ENCODE measurements at regions not wholly inside any gene's neighbourhood (a gene's known extent, or its start where the extent isn't known, plus 50 kb on each side); places are given as distances from the start of the nearest gene placed in this dataset.
A peak's percentile ranks its signal among the peaks of the same experiment; 100 is the strongest.

GRCh38 chr7:23981314-23981713, 271.3 kb downstream of the STK31 start:
- Histone ChIP-seq H3K79me2 (ENCODE audit: control insufficient read depth, insufficient read depth, low read length, poor library complexity) (no peaks in the 10 kb centered on the region), H4K12ac (ENCODE audit: low read depth, low read length) (no peak overlapping the region), H3K9me3 (ENCODE audit: insufficient read depth, low read depth, low read length) (peaks cover 3% of the 10 kb centered on the region), H3K23ac (ENCODE audit: low read length) (no peak overlapping the region), H2BK5ac (ENCODE audit: low read depth, low read length, poor library complexity) (no peak overlapping the region), H3K4me1 (ENCODE audit: control insufficient read depth in 1 of 2, insufficient read depth in 2 of 2, low read length in 2 of 2) (peaks cover 0 to 4% of the 10 kb centered on the region in 2 experiments), H4K91ac (ENCODE audit: low read depth, low read length) (no peak overlapping the region), H2AK5ac (ENCODE audit: low read length) (no peak overlapping the region), H4K8ac (ENCODE audit: low read depth, low read length) (no peak overlapping the region), H3K79me1 (ENCODE audit: low read length) (no peaks in the 10 kb centered on the region), H3K4me2 (ENCODE audit: low read length) (no peak overlapping the region), H3K27me3 (ENCODE audit: insufficient read depth, low read length) (no peaks in the 10 kb centered on the region), H3K36me3 (ENCODE audit: control insufficient read depth in 1 of 2, insufficient read depth in 2 of 2, low read length in 2 of 2) (no peaks in the 10 kb centered on the region), H2BK120ac (ENCODE audit: insufficient read depth, low read length, poor library complexity) (no peak overlapping the region), H2BK12ac (ENCODE audit: low read length) (no peak overlapping the region), H3K4ac (ENCODE audit: low read depth, low read length) (no peak overlapping the region), H3K27ac (ENCODE audit: low read depth, low read length) (no peak overlapping the region), H3K4me3 (ENCODE audit: low read depth, low read length) (no peak overlapping the region), H3K14ac (ENCODE audit: low read length) (no peak overlapping the region), H2AFZ (ENCODE audit: insufficient read depth, low read length, poor library complexity) (no peak overlapping the region), H3K9ac (ENCODE audit: low read length) (no peak overlapping the region), H3K18ac (ENCODE audit: low read length) (no peak overlapping the region)
- no CpG with 5 or more reads among the region's 1 CpG for WGBS (ENCODE audit: extremely low coverage, insufficient coverage, insufficient read length)
- peak in 1 of 2 donors; percentile 19 for DNase-seq

DNA sequence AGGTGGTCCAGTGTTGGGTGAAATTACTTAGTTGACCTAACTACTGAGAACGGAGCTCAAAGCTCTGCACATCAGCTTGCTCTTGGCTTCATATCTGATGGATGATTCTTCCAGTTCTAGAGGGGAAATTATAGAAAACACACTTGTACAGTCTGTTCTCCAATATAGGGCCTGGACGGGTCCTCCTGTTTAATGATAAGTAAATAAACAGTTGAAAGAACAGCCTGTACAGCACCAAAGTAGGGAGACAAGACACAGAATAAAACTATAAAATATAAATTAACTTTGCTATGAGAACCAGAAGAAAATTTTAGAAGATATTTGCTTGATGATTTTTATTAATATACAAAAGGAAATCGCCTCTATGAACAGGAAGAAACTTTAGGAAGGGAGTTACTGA, 271.7 kb downstream of the STK31 start:
- Histone ChIP-seq H3K27me3 (ENCODE audit: insufficient read depth, low read length) (no peaks in the 10 kb centered on the region), H3K79me1 (ENCODE audit: low read length) (no peaks in the 10 kb centered on the region)
- no CpG with 5 or more reads among the region's 3 CpGs for WGBS (ENCODE audit: extremely low coverage, insufficient coverage, insufficient read length)

DNA sequence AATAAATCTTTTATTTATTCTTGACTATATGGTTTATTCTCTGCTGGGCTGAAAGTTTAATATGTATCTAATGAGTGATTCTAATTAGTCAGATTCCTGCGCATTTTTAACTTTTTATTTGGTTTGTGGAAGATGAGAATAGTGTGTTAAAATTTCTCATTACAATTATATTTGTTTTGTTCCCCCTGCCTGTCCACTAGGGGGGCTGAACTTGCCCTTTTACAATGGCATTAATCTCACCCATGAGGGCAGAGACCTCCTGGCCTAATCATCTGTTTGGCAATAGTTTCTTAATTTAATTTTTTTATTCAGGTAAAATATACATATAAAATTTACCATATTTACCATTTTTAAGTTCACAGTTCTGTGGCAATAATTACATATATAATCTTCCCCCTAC, 278.5 kb upstream of the NPY start:
- Histone ChIP-seq H3K4me3 (ENCODE audit: low read depth, low read length) (no peak overlapping the region), H4K12ac (ENCODE audit: low read depth, low read length) (no peak overlapping the region), H3K79me2 (ENCODE audit: control insufficient read depth, insufficient read depth, low read length, poor library complexity) (no peaks in the 10 kb centered on the region), H4K91ac (ENCODE audit: low read depth, low read length) (no peak overlapping the region), H3K79me1 (ENCODE audit: low read length) (no peaks in the 10 kb centered on the region), H4K8ac (ENCODE audit: low read depth, low read length) (no peak overlapping the region), H3K36me3 (ENCODE audit: control insufficient read depth in 1 of 2, insufficient read depth in 2 of 2, low read length in 2 of 2) (no peaks in the 10 kb centered on the region), H3K4me1 (ENCODE audit: control insufficient read depth in 1 of 2, insufficient read depth in 2 of 2, low read length in 2 of 2) (no peaks in the 10 kb centered on the region), H2BK5ac (ENCODE audit: low read depth, low read length, poor library complexity) (no peak overlapping the region), H3K27me3 (ENCODE audit: insufficient read depth, low read length) (no peaks in the 10 kb centered on the region), H3K9me3 (ENCODE audit: insufficient read depth, low read depth, low read length) (no peaks in the 10 kb centered on the region), H2AFZ (ENCODE audit: insufficient read depth, low read length, poor library complexity) (no peak overlapping the region), H2BK12ac (ENCODE audit: low read length) (no peak overlapping the region), H3K23ac (ENCODE audit: low read length) (no peak overlapping the region), H3K18ac (ENCODE audit: low read length) (no peak overlapping the region), H3K9ac (ENCODE audit: low read length) (no peak overlapping the region), H3K4me2 (ENCODE audit: low read length) (no peak overlapping the region), H3K4ac (ENCODE audit: low read depth, low read length) (no peak overlapping the region), H3K27ac (ENCODE audit: low read depth, low read length) (no peak overlapping the region), H2AK5ac (ENCODE audit: low read length) (no peak overlapping the region), H2BK120ac (ENCODE audit: insufficient read depth, low read length, poor library complexity) (no peak overlapping the region), H3K14ac (ENCODE audit: low read length) (no peak overlapping the region)
- WGBS (ENCODE audit: extremely low coverage, insufficient coverage, insufficient read length): no CpG with 5 or more reads among the region's 1 CpG
- no peak for DNase-seq

More for the DNA sequence above, 271.7 kb downstream of the STK31 start:
- Histone ChIP-seq H2AK5ac (ENCODE audit: low read length) (no peak overlapping the region), H3K23ac (ENCODE audit: low read length) (no peak overlapping the region), H2AFZ (ENCODE audit: insufficient read depth, low read length, poor library complexity) (no peak overlapping the region), H3K27ac (ENCODE audit: low read depth, low read length) (no peak overlapping the region), H3K4me2 (ENCODE audit: low read length) (no peak overlapping the region), H3K4ac (ENCODE audit: low read depth, low read length) (no peak overlapping the region), H3K4me1 (ENCODE audit: control insufficient read depth in 1 of 2, insufficient read depth in 2 of 2, low read length in 2 of 2) (peaks cover 0 to 4% of the 10 kb centered on the region in 2 experiments), H3K9ac (ENCODE audit: low read length) (no peak overlapping the region), H3K4me3 (ENCODE audit: low read depth, low read length) (no peak overlapping the region), H4K91ac (ENCODE audit: low read depth, low read length) (no peak overlapping the region), H3K9me3 (ENCODE audit: insufficient read depth, low read depth, low read length) (peaks cover 3% of the 10 kb centered on the region), H3K36me3 (ENCODE audit: control insufficient read depth in 1 of 2, insufficient read depth in 2 of 2, low read length in 2 of 2) (no peaks in the 10 kb centered on the region), H4K12ac (ENCODE audit: low read depth, low read length) (no peak overlapping the region), H3K14ac (ENCODE audit: low read length) (no peak overlapping the region), H4K8ac (ENCODE audit: low read depth, low read length) (no peak overlapping the region), H3K79me2 (ENCODE audit: control insufficient read depth, insufficient read depth, low read length, poor library complexity) (no peaks in the 10 kb centered on the region), H2BK5ac (ENCODE audit: low read depth, low read length, poor library complexity) (no peak overlapping the region), H3K18ac (ENCODE audit: low read length) (no peak overlapping the region), H2BK12ac (ENCODE audit: low read length) (no peak overlapping the region), H2BK120ac (ENCODE audit: insufficient read depth, low read length, poor library complexity) (no peak overlapping the region)
- DNase-seq: no peak

- Histone ChIP-seq H4K12ac (ENCODE audit: low read depth, low read length) (no peak overlapping the region), H2BK120ac (ENCODE audit: insufficient read depth, low read length, poor library complexity) (no peak overlapping the region), H3K4me2 (ENCODE audit: low read length) (no peak overlapping the region), H3K4me1 (ENCODE audit: control insufficient read depth in 1 of 2, insufficient read depth in 2 of 2, low read length in 2 of 2) (no peaks in the 10 kb centered on the region), H4K8ac (ENCODE audit: low read depth, low read length) (no peak overlapping the region), H3K4ac (ENCODE audit: low read depth, low read length) (no peak overlapping the region), H3K9me3 (ENCODE audit: insufficient read depth, low read depth, low read length) (no peaks in the 10 kb centered on the region), H3K79me2 (ENCODE audit: control insufficient read depth, insufficient read depth, low read length, poor library complexity) (no peaks in the 10 kb centered on the region), H3K79me1 (ENCODE audit: low read length) (no peaks in the 10 kb centered on the region), H2BK5ac (ENCODE audit: low read depth, low read length, poor library complexity) (no peak overlapping the region), H3K4me3 (ENCODE audit: low read depth, low read length) (no peak overlapping the region), H2BK12ac (ENCODE audit: low read length) (no peak overlapping the region), H3K9ac (ENCODE audit: low read length) (no peak overlapping the region), H2AFZ (ENCODE audit: insufficient read depth, low read length, poor library complexity) (no peak overlapping the region), H2AK5ac (ENCODE audit: low read length) (no peak overlapping the region), H3K23ac (ENCODE audit: low read length) (no peak overlapping the region), H3K36me3 (ENCODE audit: control insufficient read depth in 1 of 2, insufficient read depth in 2 of 2, low read length in 2 of 2) (no peaks in the 10 kb centered on the region), H4K91ac (ENCODE audit: low read depth, low read length) (no peak overlapping the region), H3K27me3 (ENCODE audit: insufficient read depth, low read length) (no peaks in the 10 kb centered on the region), H3K18ac (ENCODE audit: low read length) (no peak overlapping the region), H3K14ac (ENCODE audit: low read length) (no peak overlapping the region), H3K27ac (ENCODE audit: low read depth, low read length) (no peak overlapping the region)
- no CpG with 5 or more reads among the region's 1 CpG for WGBS (ENCODE audit: extremely low coverage, insufficient coverage, insufficient read length)
- DNase-seq: no peak
Observed at GRCh38 chr7:24010495-24010894, 273.5 kb upstream of the NPY start.
